ENCODE measurements at regions not wholly inside any gene's neighbourhood (a gene's known extent, or its start where the extent isn't known, plus 50 kb on each side); places are given as distances from the start of the nearest gene placed in this dataset.

GRCh38 chr5:117054141-117054540 lies 479.5 kb upstream of the SEMA6A start:
- H3K9me3 ChIP-seq, result no peaks in the 10 kb centered on the region
- TF ChIP-seq POLR2AphosphoS5 (IDR thresholded peaks at IDR 0.05) (no peak), POLR2A (IDR thresholded peaks at IDR 0.05) (no peak), CTCF (IDR thresholded peaks at IDR 0.05) (no peak), EP300 (IDR thresholded peaks at IDR 0.05) (no peak)
- no peak overlapping the region for H3K27ac ChIP-seq
- H3K4me1 ChIP-seq, result no peaks in the 10 kb centered on the region
- H3K4me3 ChIP-seq, result no peak overlapping the region
- H3K36me3 ChIP-seq, result no peaks in the 10 kb centered on the region
- H3K27me3 ChIP-seq, result no peaks in the 10 kb centered on the region
- 69% methylated on average over 1 of the region's 1 CpG for WGBS
- no peak for DNase-seq (ENCODE audit: low spot score in 2 of 2)

DNA sequence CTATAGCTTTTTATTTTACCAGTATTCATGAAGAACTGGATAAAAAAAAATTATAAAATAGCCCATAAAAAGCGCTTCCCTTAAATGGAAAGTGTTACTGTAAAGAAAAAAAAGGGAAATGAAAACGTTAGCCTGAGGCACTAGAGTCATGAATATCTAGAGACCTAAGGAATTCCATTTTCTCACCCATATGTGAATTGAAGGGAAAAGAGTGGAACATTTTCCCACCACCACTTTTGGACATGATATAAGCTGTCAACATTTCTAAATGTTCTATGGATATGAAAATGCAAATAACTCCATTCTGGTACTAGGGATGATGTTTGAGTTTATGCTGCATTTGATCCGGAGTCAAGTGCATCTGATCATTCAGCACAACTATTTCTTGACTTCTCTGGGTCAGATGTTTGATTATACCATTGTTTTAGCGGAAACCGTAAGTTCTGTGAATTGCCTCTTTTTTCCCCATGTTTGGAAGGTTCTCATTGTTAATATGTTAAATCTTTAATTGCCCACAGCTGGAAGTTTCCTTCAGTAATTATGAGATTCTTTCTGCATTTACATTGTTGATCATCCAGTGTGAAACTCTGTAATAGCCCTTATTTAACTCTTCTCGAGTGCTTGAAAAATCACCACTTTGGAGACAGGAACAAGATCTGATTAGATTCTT lies 467.4 kb upstream of the SEMA6A start:
- H3K27ac ChIP-seq, result no peak overlapping the region
- WGBS, result 69% methylated on average over 6 of the region's 6 CpGs
- H3K4me1 ChIP-seq, result no peaks in the 10 kb centered on the region
- H3K36me3 ChIP-seq, result no peaks in the 10 kb centered on the region
- no peak for DNase-seq (ENCODE audit: low spot score in 2 of 2)
- H3K9me3 ChIP-seq, result no peaks in the 10 kb centered on the region
- H3K4me3 ChIP-seq, result no peak overlapping the region
- TF ChIP-seq POLR2A (IDR thresholded peaks at IDR 0.05) (no peak), EP300 (IDR thresholded peaks at IDR 0.05) (no peak), POLR2AphosphoS5 (IDR thresholded peaks at IDR 0.05) (no peak), CTCF (IDR thresholded peaks at IDR 0.05) (no peak)
- no peaks in the 10 kb centered on the region for H3K27me3 ChIP-seq

GRCh38 chr5:117039035-117039434 lies 464.4 kb upstream of the SEMA6A start:
- H3K4me3 ChIP-seq, result no peak overlapping the region
- no peak for TF ChIP-seq EP300 (IDR thresholded peaks at IDR 0.05)
- TF ChIP-seq POLR2AphosphoS5 (IDR thresholded peaks at IDR 0.05), result no peak
- no peak for TF ChIP-seq CTCF (IDR thresholded peaks at IDR 0.05)
- TF ChIP-seq POLR2A (IDR thresholded peaks at IDR 0.05), result no peak
- H3K4me1 ChIP-seq, result no peaks in the 10 kb centered on the region
- DNase-seq (ENCODE audit: low spot score in 2 of 2), result no peak
- H3K27ac ChIP-seq, result no peak overlapping the region
- no peaks in the 10 kb centered on the region for H3K27me3 ChIP-seq
- H3K36me3 ChIP-seq, result no peaks in the 10 kb centered on the region
- no peaks in the 10 kb centered on the region for H3K9me3 ChIP-seq

DNA sequence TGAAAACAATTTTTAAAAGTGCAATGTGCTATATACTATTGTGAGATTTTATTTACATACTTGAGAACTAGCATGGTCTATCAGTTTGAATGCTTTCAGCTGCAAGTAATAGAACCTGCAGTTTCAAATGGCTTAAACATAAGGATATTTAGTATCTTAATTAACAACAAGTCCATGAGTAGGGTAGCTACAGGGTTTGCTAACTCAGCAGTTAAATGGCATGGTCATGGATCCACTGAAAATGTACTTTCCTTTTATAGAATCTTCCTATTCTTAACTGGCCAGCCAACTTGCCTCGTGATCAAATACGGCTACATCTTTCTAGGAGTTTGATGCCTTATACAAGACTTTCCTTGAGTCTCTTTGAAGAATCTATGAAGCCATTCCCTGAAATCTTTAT lies 452.8 kb upstream of the SEMA6A start:
- DNase-seq (ENCODE audit: low spot score in 2 of 2), result no peak
- Histone ChIP-seq H3K36me3 (no peaks in the 10 kb centered on the region), H3K27ac (no peak overlapping the region), H3K4me1 (no peaks in the 10 kb centered on the region), H3K4me3 (no peak overlapping the region), H3K27me3 (no peaks in the 10 kb centered on the region), H3K9me3 (no peaks in the 10 kb centered on the region)
- 95% methylated on average over 2 of the region's 2 CpGs for WGBS
- TF ChIP-seq EP300 (IDR thresholded peaks at IDR 0.05) (no peak), CTCF (IDR thresholded peaks at IDR 0.05) (no peak), POLR2A (IDR thresholded peaks at IDR 0.05) (no peak), POLR2AphosphoS5 (IDR thresholded peaks at IDR 0.05) (no peak)

DNA sequence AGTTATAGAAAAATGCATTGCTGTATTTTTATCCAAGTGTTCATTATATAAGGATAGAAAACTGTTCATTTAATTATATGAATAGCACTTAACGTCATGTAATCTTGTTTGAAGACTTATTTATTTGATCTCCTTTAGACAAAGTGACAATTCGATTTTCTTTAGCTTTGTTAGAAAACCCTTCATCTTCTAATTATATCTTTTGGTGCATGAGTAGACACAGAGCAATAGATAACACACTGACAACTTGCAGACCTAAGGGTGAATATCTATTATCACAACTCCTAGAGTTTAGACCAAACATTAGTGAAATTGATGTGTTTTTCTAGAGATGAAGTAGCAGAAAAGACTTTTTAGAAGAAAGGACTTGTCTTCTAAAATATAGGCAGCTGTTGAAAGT lies 446.4 kb upstream of the SEMA6A start:
- H3K27ac ChIP-seq, result no peak overlapping the region
- TF ChIP-seq EP300 (IDR thresholded peaks at IDR 0.05) (no peak), CTCF (IDR thresholded peaks at IDR 0.05) (no peak), POLR2AphosphoS5 (IDR thresholded peaks at IDR 0.05) (no peak), POLR2A (IDR thresholded peaks at IDR 0.05) (no peak)
- 59% methylated on average over 2 of the region's 2 CpGs for WGBS
- no peaks in the 10 kb centered on the region for H3K4me1 ChIP-seq
- no peaks in the 10 kb centered on the region for H3K27me3 ChIP-seq
- H3K4me3 ChIP-seq, result no peak overlapping the region
- no peaks in the 10 kb centered on the region for H3K9me3 ChIP-seq
- no peak for DNase-seq (ENCODE audit: low spot score in 2 of 2)
- no peaks in the 10 kb centered on the region for H3K36me3 ChIP-seq
